GM21381 (cell line): ENCODE measurements at regions not wholly inside any gene's neighbourhood (a gene's known extent, or its start where the extent isn't known, plus 50 kb on each side); places are given as distances from the start of the nearest gene placed in this dataset.
A peak's percentile ranks its signal among the peaks of the same experiment; 100 is the strongest.

Experiments
- ATAC-seq: cut with Tn5 transposase; IDR thresholded peaks from one replicate; pipeline ENCODE4 v1.9.1; 2021; ENCODE audit warnings: mild to moderate bottlenecking, moderate library complexity; ENCODE audit not compliant: unreplicated experiment

DNA sequence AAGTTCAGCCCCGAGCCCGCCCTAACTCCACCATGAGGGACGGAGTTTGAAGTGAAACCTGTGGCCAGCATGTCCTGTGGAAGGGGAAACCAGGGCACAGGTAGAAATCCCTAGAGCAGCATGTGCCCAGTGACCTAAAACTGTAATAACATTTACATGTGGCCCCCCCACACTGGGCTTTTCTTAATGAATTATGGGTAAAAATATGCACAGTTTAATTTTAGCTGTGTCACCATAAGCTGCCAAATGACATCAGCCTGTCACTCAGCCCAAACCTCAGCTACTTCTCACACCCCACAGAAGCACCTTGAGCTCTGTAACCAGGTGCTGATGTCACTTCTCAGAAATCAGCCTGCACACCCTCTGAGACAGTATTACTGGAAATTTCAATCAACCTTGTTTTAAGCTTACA lies 50.0 kb upstream of the SLC19A1 start:
- ATAC-seq = peak; percentile 42

DNA sequence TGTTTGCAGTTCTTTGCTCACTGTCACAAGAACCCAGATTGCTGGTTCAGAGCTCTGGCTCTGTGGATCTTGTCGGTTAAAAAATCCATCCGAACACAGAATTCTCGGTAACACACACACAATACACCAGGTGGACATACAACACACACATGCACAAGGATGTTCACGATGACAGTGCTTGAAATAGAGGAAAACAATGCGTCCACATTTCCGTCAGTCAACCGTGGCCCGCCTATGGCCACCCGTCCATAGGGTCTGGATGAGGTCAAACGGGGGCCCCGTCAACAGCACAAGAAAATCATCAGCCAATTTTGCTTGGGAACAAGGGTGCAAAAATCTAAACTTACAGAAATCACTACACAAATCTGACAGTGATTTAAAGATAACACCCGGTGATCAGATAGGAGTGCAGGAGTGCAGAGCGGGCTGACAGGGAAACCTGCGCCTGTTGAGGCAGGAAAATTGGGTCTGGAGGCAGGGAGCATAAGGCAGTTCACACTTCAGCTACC lies 50.4 kb upstream of the SLC19A1 start:
- ATAC-seq = no peak

DNA sequence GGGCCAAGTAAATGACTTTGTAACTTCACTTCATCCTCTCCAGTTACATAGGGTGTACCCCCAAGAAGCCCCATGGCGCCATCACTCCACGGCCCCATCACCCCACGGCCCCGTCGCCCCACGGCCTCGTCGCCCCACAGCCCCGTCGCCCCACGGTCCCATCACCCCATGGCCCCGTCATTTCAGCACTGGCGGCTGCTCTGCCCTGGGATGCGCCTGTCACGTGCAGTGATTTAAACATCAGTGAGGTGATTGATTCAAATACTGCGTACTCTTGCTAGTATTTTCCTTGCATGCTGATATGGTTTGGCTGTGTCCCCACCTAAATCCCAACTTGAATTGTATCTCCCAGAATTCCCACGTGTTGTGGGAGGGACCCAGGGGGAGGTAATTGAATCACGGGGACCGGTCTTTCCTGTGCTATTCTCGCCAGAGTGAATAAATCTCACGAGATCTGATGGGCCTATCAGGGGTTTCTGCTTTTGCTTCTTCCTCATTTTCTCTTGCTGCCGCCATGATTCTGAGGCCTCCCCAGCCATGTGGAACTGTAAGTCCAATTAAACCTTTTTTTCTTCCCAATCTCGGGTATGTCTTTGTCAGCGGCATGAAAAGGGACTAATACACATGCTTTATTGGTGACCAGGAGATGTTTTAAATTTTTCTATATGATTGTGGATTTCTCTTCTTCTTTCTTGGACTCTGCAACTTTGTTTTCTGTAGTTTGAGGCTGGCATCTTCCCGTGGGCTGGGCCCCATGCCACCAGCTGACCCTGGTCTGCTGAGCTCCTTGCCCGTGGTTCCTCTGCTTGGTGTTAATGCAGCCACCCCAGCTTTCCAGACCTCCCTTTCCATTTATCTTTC lies 50.1 kb upstream of the PCBP3 start:
- ATAC-seq = no peak
